ENCODE measurements at regions not wholly inside any gene's neighbourhood (a gene's known extent, or its start where the extent isn't known, plus 50 kb on each side); places are given as distances from the start of the nearest gene placed in this dataset.

- TF ChIP-seq POLR2A (IDR thresholded peaks at IDR 0.05; ENCODE audit: low read depth, low read length) (no peak), CTCF (IDR thresholded peaks at IDR 0.05; ENCODE audit: extremely low read depth in 1 of 2, insufficient read depth in 1 of 2, low read depth in 1 of 2, low read length in 2 of 2) (no peak), POLR2AphosphoS5 (IDR thresholded peaks at IDR 0.05; ENCODE audit: insufficient read depth, low read depth, low read length) (no peak), JUN (IDR thresholded peaks at IDR 0.05; ENCODE audit: borderline replicate concordance, insufficient read depth, insufficient read length, low read depth) (no peak), MAX (IDR thresholded peaks at IDR 0.05; ENCODE audit: insufficient read depth, insufficient read length) (no peak), EZH2 (IDR thresholded peaks at IDR 0.05; ENCODE audit: borderline replicate concordance, low read depth, low read length, severe bottlenecking) (no peak), FOS (IDR thresholded peaks at IDR 0.05; ENCODE audit: borderline replicate concordance, insufficient read depth, low read length) (no peak), GATA2 (IDR thresholded peaks at IDR 0.05; ENCODE audit: insufficient read depth, insufficient read length, low read depth, low read length) (no peak)
These were observed 428.9 kb downstream of the MDFIC start for GRCh38 chr7:115350764-115351163.

Measured in endothelial cell of umbilical vein (primary cell).